Hepatocyte (in vitro differentiated cells): ENCODE measurements at regions not wholly inside any gene's neighbourhood (a gene's known extent, or its start where the extent isn't known, plus 50 kb on each side); places are given as distances from the start of the nearest gene placed in this dataset.

Source experiments
- DNase-seq: peaks from one replicate; pipeline ENCODE4 v3.0.0-alpha.2; 2016; ENCODE audit warnings: low spot score
- H2AFZ ChIP-seq: fragments of 200-600 bp; sonication (generic); 2 replicates; pipeline ENCODE4 v1.6.0; 2016; ENCODE audit warnings: antibody characterized with exemption, mild to moderate bottlenecking
- H3K27ac ChIP-seq: fragments of 200-600 bp; sonication (generic); 2 replicates; pipeline ENCODE4 v1.5.1; 2016; ENCODE audit warnings: mild to moderate bottlenecking
- H3K27me3 ChIP-seq: fragments of 200-600 bp; sonication (generic); 2 replicates; pipeline ENCODE4 v1.6.1; 2016
- H3K36me3 ChIP-seq: fragments of 200-600 bp; sonication (generic); replicated peaks from 2 replicates; pipeline ENCODE4 v1.5.1; 2016; ENCODE audit warnings: low read depth; ENCODE audit not compliant: insufficient read depth
- H3K4me1 ChIP-seq: fragments of 200-600 bp; sonication (generic); 2 replicates; pipeline ENCODE4 v1.5.1; 2016; ENCODE audit warnings: mild to moderate bottlenecking, moderate library complexity; ENCODE audit not compliant: insufficient read depth
- H3K4me2 ChIP-seq: fragments of 200-600 bp; sonication (generic); 2 replicates; pipeline ENCODE4 v1.6.0; 2016
- H3K4me3 ChIP-seq: fragments of 200-600 bp; sonication (generic); 2 replicates; pipeline ENCODE4 v1.5.1; 2016; ENCODE audit warnings: mild to moderate bottlenecking
- H3K79me2 ChIP-seq: fragments of 200-600 bp; sonication (generic); 2 replicates; pipeline ENCODE4 v1.6.0; 2017; ENCODE audit warnings: mild to moderate bottlenecking
- H3K9me2 ChIP-seq: fragments of 200-600 bp; sonication (generic); replicated peaks from 2 replicates; pipeline ENCODE4 v1.6.0; 2017; ENCODE audit warnings: mild to moderate bottlenecking; ENCODE audit not compliant: insufficient read depth
- H3K9me3 ChIP-seq: fragments of 200-600 bp; sonication (generic); 2 replicates; pipeline ENCODE4 v1.5.1; 2016; ENCODE audit warnings: low read depth, mild to moderate bottlenecking
- H4K20me1 ChIP-seq: fragments of 200-600 bp; sonication (generic); 2 replicates; pipeline ENCODE4 v1.6.0; 2016; ENCODE audit warnings: mild to moderate bottlenecking; ENCODE audit not compliant: insufficient read depth, poor library complexity, severe bottlenecking
- CTCF ChIP-seq: fragments of 200-600 bp; sonication (generic); IDR thresholded peaks from 2 replicates; pipeline ENCODE4 v1.5.1; 2016; ENCODE audit warnings: antibody characterized with exemption, mild to moderate bottlenecking; ENCODE audit not compliant: poor library complexity
- EZH2 ChIP-seq: fragments of 200-600 bp; sonication (generic); IDR thresholded peaks from 2 replicates; pipeline ENCODE4 v1.6.1; 2016; ENCODE audit warnings: antibody characterized with exemption, mild to moderate bottlenecking, borderline replicate concordance
- EZH2phosphoT487 ChIP-seq: fragments of 200-600 bp; sonication (generic); IDR thresholded peaks from one replicate; pipeline ENCODE4 v1.6.1; 2018; ENCODE audit warnings: antibody characterized with exemption, mild to moderate bottlenecking, low read depth, moderate library complexity; ENCODE audit not compliant: unreplicated experiment, severe bottlenecking
- WGBS: methylation state at CpG from one replicate; pipeline ENCODE4 v1.1.6; 2016; ENCODE audit warnings: low lambda C conversion rate; ENCODE audit errors: missing lambda C conversion rate; 5-methylcytosine and 5-hydroxymethylcytosine counted together

GRCh38 chr4:153844144-153844543 is 55.3 kb upstream of the SFRP2 start:
- H3K79me2 ChIP-seq = no peaks in the 10 kb centered on the region
- no peak overlapping the region for H3K4me2 ChIP-seq
- DNase-seq = no peak
- H3K36me3 ChIP-seq = no peaks in the 10 kb centered on the region
- no peak overlapping the region for H3K4me3 ChIP-seq
- H3K9me3 ChIP-seq = no peaks in the 10 kb centered on the region
- H3K27me3 ChIP-seq = no peaks in the 10 kb centered on the region
- no peak overlapping the region for H3K27ac ChIP-seq
- no peaks in the 10 kb centered on the region for H3K4me1 ChIP-seq
- no peak overlapping the region for H2AFZ ChIP-seq
- no peaks in the 10 kb centered on the region for H3K9me2 ChIP-seq
- 58% methylated on average over 3 of the region's 3 CpGs for WGBS
- TF ChIP-seq EZH2 (no peak), CTCF (no peak), EZH2phosphoT487 (no peak)
- no peaks in the 10 kb centered on the region for H4K20me1 ChIP-seq
